GM12878 (cell line): ENCODE measurements at regions not wholly inside any gene's neighbourhood (a gene's known extent, or its start where the extent isn't known, plus 50 kb on each side); places are given as distances from the start of the nearest gene placed in this dataset.

Experiments
- ATAC-seq: fragments of 200-7000 bp; cut with Tn5 transposase; 3 replicates; pipeline ENCODE4 v1.9.1; 2020; ENCODE audit warnings: mild to moderate bottlenecking, moderate library complexity
- BruUV-seq: library from RNA; stranded (reverse); fragments of 400-500 nt; replicated peaks from 2 replicates; lab custom pipeline; 2021; lab: Mats Ljungman, UMichigan
- CTCF ChIA-PET: fragments of 300-600 bp; sonication (Branson Sonifier 250); formaldehyde crosslinking; extraction: SDS; loops from one replicate; lab custom pipeline; 2021; ENCODE audit warnings: inconsistent platforms; lab: Yijun Ruan, JAX
- POLR2A ChIA-PET: fragments of 350-600 bp; formaldehyde crosslinking; extraction: SDS; loops from one replicate; lab custom pipeline; 2021; ENCODE audit warnings: inconsistent platforms; lab: Charles Lee
- RAD21 ChIA-PET: fragments of 300-600 bp; sonication (Branson Sonifier 250); formaldehyde crosslinking; loops from one replicate; lab custom pipeline; 2023; ENCODE audit warnings: antibody characterized with exemption; ENCODE audit not compliant: unreplicated experiment; lab: Charles Lee
- SMC1A ChIA-PET: fragments of 300-600 bp; sonication (Branson Sonifier 250); formaldehyde crosslinking; loops from one replicate; lab custom pipeline; 2023; ENCODE audit not compliant: unreplicated experiment, uncharacterized antibody; lab: Charles Lee
- DNase-seq: peaks from one replicate; pipeline ENCODE4 v3.0.0-alpha.2; 2011; ENCODE audit warnings: low read depth, low spot score
- FAIRE-seq: peaks from 3 replicates; lab custom pipeline; 2011; peaks lifted over from hg19 to GRCh38; lab: Jason Lieb, UNC
- H2AFZ ChIP-seq: 2 replicates; pipeline ENCODE4 v1.6.0; 2011; ENCODE audit warnings: low read depth, low read length, control low read depth; ENCODE audit not compliant: control insufficient read depth
- H3K27ac ChIP-seq: 2 replicates; pipeline ENCODE4 v1.5.1; 2011; ENCODE audit warnings: control low read depth; ENCODE audit not compliant: control insufficient read depth, insufficient read depth
- H3K27me3 ChIP-seq, 2 experiments: replicated peaks in 1 of 2; 2 replicates each; pipeline versions ENCODE4 v1.6.0 to v1.6.1; 2011; ENCODE audit warnings: low read length in 1 of 2; ENCODE audit not compliant: control insufficient read depth in 2 of 2, insufficient read depth in 2 of 2
- H3K36me3 ChIP-seq, 2 experiments: 2 replicates each; pipeline ENCODE4 v1.5.1; 2011; ENCODE audit warnings: low read length in 1 of 2; ENCODE audit not compliant: control insufficient read depth in 2 of 2, insufficient read depth in 2 of 2
- H3K4me1 ChIP-seq: 2 replicates; pipeline ENCODE4 v1.6.1; 2011; ENCODE audit warnings: mild to moderate bottlenecking, low read length, moderate library complexity, mixed read lengths; ENCODE audit not compliant: control insufficient read depth, insufficient read depth
- H3K4me2 ChIP-seq: 2 replicates; pipeline ENCODE4 v1.6.0; 2011; ENCODE audit warnings: control low read depth; ENCODE audit not compliant: control insufficient read depth, insufficient read depth
- H3K4me3 ChIP-seq: fragments of 200-600 bp; sonication (generic); 2 replicates; pipeline ENCODE4 v1.5.1; 2016
- H3K79me2 ChIP-seq: 2 replicates; pipeline ENCODE4 v1.6.0; 2011; ENCODE audit warnings: low read length; ENCODE audit not compliant: control insufficient read depth, insufficient read depth
- H3K9ac ChIP-seq: 2 replicates; pipeline ENCODE4 v1.8.0; 2011; ENCODE audit warnings: low read length, control low read depth, mixed read lengths; ENCODE audit not compliant: control insufficient read depth, insufficient read depth
- H3K9me3 ChIP-seq: replicated peaks from 3 replicates; pipeline ENCODE4 v1.5.1; 2011; ENCODE audit warnings: mild to moderate bottlenecking, low read length; ENCODE audit not compliant: control insufficient read depth, insufficient read depth
- H4K20me1 ChIP-seq: 2 replicates; pipeline ENCODE4 v1.6.0; 2011; ENCODE audit not compliant: control insufficient read depth, insufficient read depth
- EP300 ChIP-seq, 2 experiments: fragments of 150-350 bp in 1 of 2; IDR thresholded peaks; 2 replicates each; pipeline ENCODE4 v1.6.1; 2011 to 2012; ENCODE audit warnings: low read depth in 2 of 2, low read length in 2 of 2, borderline replicate concordance in 1 of 2, improper control_type of control experiment in 1 of 2, inconsistent platforms in 1 of 2; ENCODE audit not compliant: control insufficient read depth in 1 of 2
- JUNB ChIP-seq: IDR thresholded peaks from 2 replicates; pipeline ENCODE4 v1.6.1; 2016; ENCODE audit warnings: antibody characterized with exemption, mild to moderate bottlenecking
- NFYA ChIP-seq: IDR thresholded peaks from 2 replicates; pipeline ENCODE4 v1.6.1; 2011; ENCODE audit warnings: low read depth, mild to moderate bottlenecking, low read length, improper control_type of control experiment, borderline replicate concordance
- POLR2A ChIP-seq: IDR thresholded peaks from 2 replicates; pipeline ENCODE4 v1.6.1; 2011; ENCODE audit warnings: low read depth, mild to moderate bottlenecking, low read length
- RUNX3 ChIP-seq: IDR thresholded peaks from 2 replicates; pipeline ENCODE4 v1.6.1; 2012; ENCODE audit warnings: low read length, inconsistent platforms
- SMARCA5 ChIP-seq: fragments of 450-650 bp; IDR thresholded peaks from 2 replicates; pipeline ENCODE4 v1.6.1; 2017; ENCODE audit warnings: mild to moderate bottlenecking
- SPI1 ChIP-seq: IDR thresholded peaks from 2 replicates; pipeline ENCODE4 v1.6.1; 2011; ENCODE audit warnings: low read depth, mild to moderate bottlenecking, low read length, moderate library complexity, borderline replicate concordance; ENCODE audit not compliant: insufficient read depth
- STAT1 ChIP-seq: fragments of 450-650 bp; conservative IDR thresholded peaks from 2 replicates; pipeline ENCODE4 v1.6.1; 2014; ENCODE audit warnings: antibody characterized with exemption, mild to moderate bottlenecking
- TCF12 ChIP-seq: IDR thresholded peaks from 2 replicates; pipeline ENCODE4 v1.6.1; 2011; ENCODE audit warnings: low read depth, mild to moderate bottlenecking, low read length
- TCF3 ChIP-seq: IDR thresholded peaks from 2 replicates; pipeline ENCODE4 v1.6.1; 2012; ENCODE audit warnings: low read depth, mild to moderate bottlenecking, low read length, borderline replicate concordance; ENCODE audit not compliant: insufficient read depth
- WGBS: methylation state at CpG from one replicate; pipeline ENCODE4 v1.1.6; 2016; ENCODE audit warnings: low lambda C conversion rate; ENCODE audit not compliant: insufficient replicate concordance, insufficient coverage; ENCODE audit errors: missing lambda C conversion rate; 5-methylcytosine and 5-hydroxymethylcytosine counted together
- in situ Hi-C: fragments of 300-500 bp; cut with MboI; formaldehyde crosslinking; loops from 9 replicates; pipeline ENCODE4 v1.14.3; 2018; ENCODE audit warnings: mixed read lengths
- intact Hi-C: fragments of 100-400 bp; cut with micrococcal nuclease; formaldehyde crosslinking; loops from one replicate; pipeline ENCODE4 v1.14.2; 2022; ENCODE audit not compliant: unreplicated experiment
- TF ChIP-seq, protein P1 (sequence below): fragments of 450-650 bp; IDR thresholded peaks from 2 replicates; pipeline ENCODE4 v1.6.1; 2016; ENCODE audit warnings: mild to moderate bottlenecking

DNA sequence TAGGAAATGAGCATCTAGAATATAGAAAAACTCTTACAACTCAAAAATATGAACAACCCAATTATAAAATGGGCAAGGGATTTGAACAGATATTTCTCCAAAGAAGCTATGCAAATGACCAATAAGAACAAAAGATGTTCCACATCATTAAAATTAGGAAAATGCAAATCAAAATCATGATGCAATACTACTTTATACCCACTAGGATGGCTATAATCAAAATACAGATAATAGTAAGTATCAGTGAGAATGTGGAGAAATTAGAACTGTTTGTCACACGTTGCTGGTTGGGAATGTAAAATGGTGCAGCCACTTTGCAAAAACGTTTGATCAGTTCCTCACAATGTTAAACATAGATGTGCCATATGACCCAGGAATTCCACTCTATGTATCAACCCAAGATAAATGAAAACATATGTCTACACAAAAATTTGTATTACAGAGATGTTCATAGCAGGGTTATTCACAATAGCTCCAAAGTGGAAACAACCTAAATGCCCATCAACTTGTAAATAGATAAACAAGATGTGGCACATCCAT lies 558.4 kb downstream of the SLC4A3 start:
- Histone ChIP-seq H3K4me2 (no peak overlapping the region), H3K27me3 (no peaks in the 10 kb centered on the region), H3K4me3 (no peak overlapping the region), H3K79me2 (no peaks in the 10 kb centered on the region), H3K9ac (no peak overlapping the region), H2AFZ (no peak overlapping the region)
- DNase-seq = no peak
- POLR2A ChIA-PET = no interaction called here
- ATAC-seq = no peak
- BruUV-seq = no TSS peak
- RAD21 ChIA-PET = no interaction called here
- CTCF ChIA-PET = no interaction called here
- intact Hi-C loops (no loop called here), in situ Hi-C loops (no loop called here)
- FAIRE-seq = no peak
- SMC1A ChIA-PET = no interaction called here
- 2% methylated on average over 2 of the region's 2 CpGs for WGBS
- TF ChIP-seq STAT1 (no peak), NFYA (no peak), JUNB (no peak), POLR2A (no peak), RUNX3 (no peak), SPI1 (no peak), TCF12 (no peak), EP300 (IDR thresholded peaks at IDR 0.05; ENCODE audit: borderline replicate concordance in 1 of 2, control insufficient read depth in 1 of 2, low read depth in 2 of 2, low read length in 2 of 2) (no peak), SMARCA5 (no peak), TCF3 (no peak)
- TF ChIP-seq, protein P1, sequence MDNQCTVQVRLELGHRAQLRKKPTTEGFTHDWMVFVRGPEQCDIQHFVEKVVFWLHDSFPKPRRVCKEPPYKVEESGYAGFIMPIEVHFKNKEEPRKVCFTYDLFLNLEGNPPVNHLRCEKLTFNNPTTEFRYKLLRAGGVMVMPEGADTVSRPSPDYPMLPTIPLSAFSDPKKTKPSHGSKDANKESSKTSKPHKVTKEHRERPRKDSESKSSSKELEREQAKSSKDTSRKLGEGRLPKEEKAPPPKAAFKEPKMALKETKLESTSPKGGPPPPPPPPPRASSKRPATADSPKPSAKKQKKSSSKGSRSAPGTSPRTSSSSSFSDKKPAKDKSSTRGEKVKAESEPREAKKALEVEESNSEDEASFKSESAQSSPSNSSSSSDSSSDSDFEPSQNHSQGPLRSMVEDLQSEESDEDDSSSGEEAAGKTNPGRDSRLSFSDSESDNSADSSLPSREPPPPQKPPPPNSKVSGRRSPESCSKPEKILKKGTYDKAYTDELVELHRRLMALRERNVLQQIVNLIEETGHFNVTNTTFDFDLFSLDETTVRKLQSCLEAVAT = no peak
- TF ChIP-seq, all 136 proteins: peak for 0
- no peak overlapping the region for H3K27ac ChIP-seq
- no peaks in the 10 kb centered on the region for H3K9me3 ChIP-seq
- no peaks in the 10 kb centered on the region for H3K4me1 ChIP-seq
- no peaks in the 10 kb centered on the region for H3K36me3 ChIP-seq
- no peaks in the 10 kb centered on the region for H4K20me1 ChIP-seq
